Stimulated activated CD4-positive, alpha-beta T cell treated with anti-CD3 and anti-CD28 coated beads, Interleukin-2, amount 100 ng/mL, for 48 hours (primary cell): ENCODE measurements at regions not wholly inside any gene's neighbourhood (a gene's known extent, or its start where the extent isn't known, plus 50 kb on each side); places are given as distances from the start of the nearest gene placed in this dataset.

Experiments
- DNase-seq, 2 donors: peaks; one replicate each; pipeline ENCODE4 v3.0.0-alpha.2; 2020

- no peak for DNase-seq
Measured at GRCh38 chr12:107478881-107479280, 206.7 kb upstream of the PWP1 start.

- no peak for DNase-seq
Measured at GRCh38 chr12:107480836-107481608, 204.6 kb upstream of the PWP1 start.

GRCh38 chr12:107484230-107484629 is 201.4 kb upstream of the PWP1 start:
- no peak for DNase-seq

GRCh38 chr12:107484941-107485340 is 200.7 kb upstream of the PWP1 start:
- DNase-seq: no peak

GRCh38 chr12:107485731-107486130 is 199.9 kb upstream of the PWP1 start:
- DNase-seq: no peak

- DNase-seq: no peak
Measured at GRCh38 chr12:107486140-107486892, 199.3 kb upstream of the PWP1 start.

- DNase-seq: no peak
Measured at GRCh38 chr12:107487011-107487680, 198.5 kb upstream of the PWP1 start.

- no peak for DNase-seq
Measured at GRCh38 chr12:107488666-107489065, 196.9 kb upstream of the PWP1 start.

GRCh38 chr12:107490010-107490409 is 195.6 kb upstream of the PWP1 start:
- no peak for DNase-seq

- no peak for DNase-seq
Measured at GRCh38 chr12:107491856-107492255, 193.7 kb upstream of the PWP1 start.

- DNase-seq: no peak
Measured at GRCh38 chr12:107492393-107493134, 193.0 kb upstream of the PWP1 start.

GRCh38 chr12:107493135-107493494 is 192.5 kb upstream of the PWP1 start:
- DNase-seq: no peak

GRCh38 chr12:107493666-107494065 is 191.9 kb upstream of the PWP1 start:
- DNase-seq: no peak

- DNase-seq: no peak
Measured at GRCh38 chr12:107494331-107494730, 191.3 kb upstream of the PWP1 start.

- DNase-seq: no peak
Measured at GRCh38 chr12:107495604-107496003, 190.0 kb upstream of the PWP1 start.

GRCh38 chr12:107497231-107497630 is 188.4 kb upstream of the PWP1 start:
- no peak for DNase-seq

- DNase-seq: no peak
Measured at GRCh38 chr12:107500307-107500706, 185.3 kb upstream of the PWP1 start.

- DNase-seq: no peak
Measured at GRCh38 chr12:107501681-107502080, 183.9 kb upstream of the PWP1 start.

GRCh38 chr12:107503129-107503855 is 182.3 kb upstream of the PWP1 start:
- no peak for DNase-seq

- DNase-seq: no peak
Measured at GRCh38 chr12:107503887-107504885, 181.4 kb upstream of the PWP1 start.

GRCh38 chr12:107509421-107509820 is 176.2 kb upstream of the PWP1 start:
- no peak for DNase-seq
